Transverse colon (tissue), 4 donors: ENCODE measurements at regions not wholly inside any gene's neighbourhood (a gene's known extent, or its start where the extent isn't known, plus 50 kb on each side); places are given as distances from the start of the nearest gene placed in this dataset.

ENCODE experiments used
- DNase-seq: peaks from one replicate; pipeline ENCODE4 v3.0.0-alpha.2; 2019
- H3K27ac ChIP-seq, 4 donors: fragments of 200-600 bp; sonication (generic); 2 replicates each; pipeline ENCODE4 v1.5.1; 2016 to 2018; ENCODE audit warnings: inconsistent platforms in 4 of 4
- H3K27me3 ChIP-seq: fragments of 200-600 bp; sonication (generic); 2 replicates; pipeline ENCODE4 v1.5.1; 2017; ENCODE audit warnings: inconsistent platforms
- H3K36me3 ChIP-seq, 4 donors: fragments of 200-600 bp; sonication (generic); 2 replicates each; pipeline ENCODE4 v1.5.1; 2017 to 2019; ENCODE audit warnings: inconsistent platforms in 4 of 4
- H3K4me1 ChIP-seq, 4 donors: fragments of 200-600 bp; sonication (generic); 2 replicates each; pipeline ENCODE4 v1.5.1; 2017 to 2020; ENCODE audit warnings: inconsistent platforms in 4 of 4
- H3K4me3 ChIP-seq, 4 donors: fragments of 200-600 bp; sonication (generic); 1 replicate in 1 of 4; 2 replicates in 3 of 4; pipeline versions ENCODE4 v1.5.1 to v1.6.1; 2017 to 2019; ENCODE audit warnings: inconsistent platforms in 4 of 4
- H3K9me3 ChIP-seq, 2 donors: fragments of 200-600 bp; sonication (generic); 2 replicates each; pipeline ENCODE4 v1.5.1; 2017 to 2019; ENCODE audit warnings: inconsistent platforms in 2 of 2
- EP300 ChIP-seq: sonication (generic); formaldehyde crosslinking; IDR thresholded peaks from one replicate; pipeline ENCODE4 v1.6.1; 2017; ENCODE audit warnings: antibody characterized with exemption, low read depth
- POLR2A ChIP-seq: fragments of 450-650 bp; IDR thresholded peaks from one replicate; pipeline ENCODE4 v1.6.1; 2016; ENCODE audit warnings: antibody characterized with exemption, mild to moderate bottlenecking, moderate library complexity
- POLR2AphosphoS5 ChIP-seq, 3 donors: sonication (generic); formaldehyde crosslinking; IDR thresholded peaks; one replicate each; pipeline ENCODE4 v1.6.1; 2016; ENCODE audit warnings: antibody characterized with exemption in 3 of 3
- WGBS, 2 donors: methylation state at CpG; one replicate each; pipeline ENCODE4 v1.1.5; 2018; ENCODE audit warnings: low coverage in 1 of 2; 5-methylcytosine and 5-hydroxymethylcytosine counted together
- in situ Hi-C, 4 donors: fragments of 200-750 bp; cut with MboI; loops; one replicate each; pipeline versions ENCODE4 v1.15.0 to v1.15.1; 2017; ENCODE audit warnings: low sequenced_read_pairs in 3 of 4, low pct_ligation_motif_present in 1 of 4, low pct_unique_long_range_greater_than_20kb in 1 of 4
- intact Hi-C: fragments of 100-400 bp; cut with DNase I; formaldehyde crosslinking; loops from one replicate; pipeline ENCODE4 v1.15.1; 2023; ENCODE audit warnings: low total_unique reads
- TF ChIP-seq, protein P1 (sequence below), 5 experiments: fragments of 200-600 bp in 3 of 5; fragments of 450-650 bp in 2 of 5; sonication (generic) in 3 of 5; IDR thresholded peaks; 1 replicate in 2 of 5; 2 replicates in 3 of 5; pipeline ENCODE4 v1.5.1; 2016 to 2017; ENCODE audit warnings: antibody characterized with exemption in 5 of 5, inconsistent platforms in 3 of 5, mild to moderate bottlenecking in 2 of 5, moderate library complexity in 1 of 5

DNA sequence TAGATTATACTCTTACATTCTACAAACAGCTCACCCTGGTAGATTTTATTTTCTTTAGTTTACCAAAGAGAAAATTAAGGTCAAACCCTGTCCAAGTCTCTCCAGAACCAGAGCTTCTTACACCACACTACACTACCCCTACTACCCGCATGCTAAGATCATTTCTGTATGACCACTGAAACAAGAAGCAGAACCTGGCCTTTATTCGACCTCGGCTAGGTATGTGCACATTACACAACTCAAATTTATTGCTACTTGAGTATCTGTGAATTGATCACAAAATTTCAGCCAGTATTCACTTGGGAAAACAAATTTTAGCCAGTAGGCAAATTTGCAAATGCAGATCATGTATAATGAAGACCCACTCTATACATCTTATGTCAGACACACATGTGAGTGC, 2437.0 kb downstream of the PCDH9 start:
- in situ Hi-C loops, result no loop called here
- H3K36me3 ChIP-seq, result no peaks in the 10 kb centered on the region
- no peak overlapping the region for H3K4me3 ChIP-seq
- no peak for DNase-seq
- H3K27ac ChIP-seq, result no peak overlapping the region
- no peaks in the 10 kb centered on the region for H3K27me3 ChIP-seq
- TF ChIP-seq, protein P1, sequence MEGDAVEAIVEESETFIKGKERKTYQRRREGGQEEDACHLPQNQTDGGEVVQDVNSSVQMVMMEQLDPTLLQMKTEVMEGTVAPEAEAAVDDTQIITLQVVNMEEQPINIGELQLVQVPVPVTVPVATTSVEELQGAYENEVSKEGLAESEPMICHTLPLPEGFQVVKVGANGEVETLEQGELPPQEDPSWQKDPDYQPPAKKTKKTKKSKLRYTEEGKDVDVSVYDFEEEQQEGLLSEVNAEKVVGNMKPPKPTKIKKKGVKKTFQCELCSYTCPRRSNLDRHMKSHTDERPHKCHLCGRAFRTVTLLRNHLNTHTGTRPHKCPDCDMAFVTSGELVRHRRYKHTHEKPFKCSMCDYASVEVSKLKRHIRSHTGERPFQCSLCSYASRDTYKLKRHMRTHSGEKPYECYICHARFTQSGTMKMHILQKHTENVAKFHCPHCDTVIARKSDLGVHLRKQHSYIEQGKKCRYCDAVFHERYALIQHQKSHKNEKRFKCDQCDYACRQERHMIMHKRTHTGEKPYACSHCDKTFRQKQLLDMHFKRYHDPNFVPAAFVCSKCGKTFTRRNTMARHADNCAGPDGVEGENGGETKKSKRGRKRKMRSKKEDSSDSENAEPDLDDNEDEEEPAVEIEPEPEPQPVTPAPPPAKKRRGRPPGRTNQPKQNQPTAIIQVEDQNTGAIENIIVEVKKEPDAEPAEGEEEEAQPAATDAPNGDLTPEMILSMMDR (IDR thresholded peaks at IDR 0.05), result no peak
- TF ChIP-seq POLR2AphosphoS5 (IDR thresholded peaks at IDR 0.05) (no peak), POLR2A (no peak), EP300 (no peak)
- 62 to 85% methylated on average over 3 of the region's 3 CpGs for WGBS, 2 donors
- H3K9me3 ChIP-seq, result no peaks in the 10 kb centered on the region
- intact Hi-C loops, result loop anchor here (5.0 kb wide), 1 partner anchor 309 kb away; no protein-coding TSS in a partner anchor
- no peaks in the 10 kb centered on the region for H3K4me1 ChIP-seq

DNA sequence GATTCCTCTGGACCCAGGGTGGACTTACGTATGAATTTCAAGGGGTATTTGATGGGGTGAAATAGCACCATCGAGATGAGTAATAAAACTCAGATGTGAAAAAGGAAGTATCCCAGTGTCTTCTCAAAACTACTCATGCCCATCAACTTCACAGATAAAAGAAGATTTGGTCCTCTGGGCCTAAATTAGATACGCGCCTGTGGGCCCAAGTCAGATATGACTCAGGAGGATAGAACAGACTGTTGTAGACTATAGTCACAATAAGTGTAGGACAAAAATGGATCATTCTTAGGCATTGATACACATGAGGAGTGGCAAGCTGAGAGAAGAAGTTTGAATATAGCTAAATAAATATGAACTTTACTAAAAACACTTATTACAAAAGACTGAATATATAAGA, 2438.8 kb downstream of the PCDH9 start:
- no peaks in the 10 kb centered on the region for H3K4me1 ChIP-seq
- intact Hi-C loops, result loop anchor here (5.0 kb wide), 1 partner anchor 311 kb away; no protein-coding TSS in a partner anchor
- in situ Hi-C loops, result no loop called here
- H3K9me3 ChIP-seq, result no peaks in the 10 kb centered on the region
- no peak overlapping the region for H3K27ac ChIP-seq
- 89 to 100% methylated on average over 3 to 4 of the region's 4 CpGs for WGBS, 2 donors
- DNase-seq, result no peak
- no peak for TF ChIP-seq POLR2A
- TF ChIP-seq, protein P1 (IDR thresholded peaks at IDR 0.05), result no peak
- TF ChIP-seq EP300, result no peak
- TF ChIP-seq POLR2AphosphoS5 (IDR thresholded peaks at IDR 0.05), result no peak
- H3K27me3 ChIP-seq, result no peaks in the 10 kb centered on the region
- H3K4me3 ChIP-seq, result no peak overlapping the region
- no peaks in the 10 kb centered on the region for H3K36me3 ChIP-seq

DNA sequence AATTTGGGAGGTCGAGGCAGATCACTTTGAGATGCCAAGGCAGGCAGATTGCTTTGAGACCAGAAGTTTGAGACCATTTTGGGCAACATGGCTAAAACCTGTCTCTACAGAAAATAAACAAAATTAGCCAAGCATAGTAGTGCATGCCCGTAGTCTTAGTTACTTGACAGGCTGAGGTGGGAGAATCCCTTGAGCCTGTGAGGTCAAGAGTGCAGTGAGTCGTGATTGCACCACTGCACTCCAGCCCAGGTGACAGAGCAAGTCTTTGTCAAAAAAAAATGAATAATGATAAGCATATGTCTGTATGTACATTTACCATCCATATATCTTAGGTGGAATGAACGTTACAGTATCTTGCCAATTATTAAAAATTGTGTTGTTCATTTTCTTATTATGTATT, 2447.7 kb downstream of the PCDH9 start:
- Histone ChIP-seq H3K4me1 (no peaks in the 10 kb centered on the region), H3K27ac (no peak overlapping the region), H3K9me3 (no peaks in the 10 kb centered on the region), H3K27me3 (no peaks in the 10 kb centered on the region), H3K4me3 (no peak overlapping the region), H3K36me3 (no peaks in the 10 kb centered on the region)
- TF ChIP-seq EP300 (no peak), POLR2A (no peak), POLR2AphosphoS5 (IDR thresholded peaks at IDR 0.05) (no peak)
- TF ChIP-seq, protein P1 (IDR thresholded peaks at IDR 0.05), result no peak
- DNase-seq, result no peak
- 53 to 67% methylated on average over 2 to 4 of the region's 4 CpGs for WGBS, 2 donors
- in situ Hi-C loops, result no loop called here
- intact Hi-C loops, result no loop called here

DNA sequence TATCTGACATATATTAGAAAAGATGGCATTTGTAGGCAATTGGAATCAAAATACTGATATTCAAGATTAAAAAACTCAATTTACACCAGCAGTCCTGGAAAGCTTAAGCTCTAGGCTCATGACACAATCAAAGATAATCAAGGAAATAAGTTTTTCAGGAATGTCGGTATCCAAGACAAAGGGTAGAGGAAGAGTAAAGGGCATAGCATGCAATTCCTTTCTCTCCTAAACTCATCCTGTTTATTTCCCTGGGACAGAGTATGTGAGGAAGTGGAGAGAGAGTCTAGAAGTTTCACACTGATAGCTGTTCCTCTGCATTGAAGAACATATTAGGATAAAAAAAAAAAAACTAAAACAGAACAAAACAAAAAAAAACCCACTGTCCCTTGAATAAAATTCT, 2452.1 kb downstream of the PCDH9 start:
- Histone ChIP-seq H3K4me3 (no peak overlapping the region), H3K9me3 (no peaks in the 10 kb centered on the region), H3K27ac (no peak overlapping the region), H3K27me3 (no peaks in the 10 kb centered on the region), H3K4me1 (no peaks in the 10 kb centered on the region), H3K36me3 (no peaks in the 10 kb centered on the region)
- no peak for DNase-seq
- WGBS, 2 donors, result 63% methylated on average over 1 of the region's 1 CpG
- in situ Hi-C loops (no loop called here), intact Hi-C loops (no loop called here)
- TF ChIP-seq EP300 (no peak), POLR2A (no peak), POLR2AphosphoS5 (IDR thresholded peaks at IDR 0.05) (no peak)
- TF ChIP-seq, protein P1 (IDR thresholded peaks at IDR 0.05), result no peak
